ENCODE measurements at regions not wholly inside any gene's neighbourhood (a gene's known extent, or its start where the extent isn't known, plus 50 kb on each side); places are given as distances from the start of the nearest gene placed in this dataset.

GRCh38 chr2:128692895-128693742 is 374.5 kb upstream of the HS6ST1 start:
- H3K27ac ChIP-seq (ENCODE audit: low read depth, low read length): no peak overlapping the region
- no peaks in the 10 kb centered on the region for H3K79me2 ChIP-seq (ENCODE audit: insufficient read depth, low read length)
- H4K20me1 ChIP-seq (ENCODE audit: low read depth, low read length): no peaks in the 10 kb centered on the region
- no peak overlapping the region for H3K4me2 ChIP-seq (ENCODE audit: low read depth, low read length, poor library complexity, severe bottlenecking)
- H3K9ac ChIP-seq (ENCODE audit: low read length): no peak overlapping the region
- no peaks in the 10 kb centered on the region for H3K36me3 ChIP-seq (ENCODE audit: low read length)
- TF ChIP-seq EZH2phosphoT487 (conservative IDR thresholded peaks at IDR 0.05; ENCODE audit: low read length): no peak
- TF ChIP-seq CTCF (IDR thresholded peaks at IDR 0.05; ENCODE audit: insufficient read depth, low read length, poor library complexity, severe bottlenecking): no peak
- no peaks in the 10 kb centered on the region for H3K27me3 ChIP-seq (ENCODE audit: low read length)
- H3K4me3 ChIP-seq (ENCODE audit: insufficient read depth, low read length, poor library complexity, severe bottlenecking): no peak overlapping the region
- no peaks in the 10 kb centered on the region for H3K9me2 ChIP-seq (replicated peaks; ENCODE audit: insufficient read depth, low read length)
- no peaks in the 10 kb centered on the region for H3K9me3 ChIP-seq (ENCODE audit: insufficient read depth, low read length)
- no peaks in the 10 kb centered on the region for H3F3A ChIP-seq (ENCODE audit: insufficient read depth)
- no peak overlapping the region for H2AFZ ChIP-seq (ENCODE audit: low read depth, low read length, severe bottlenecking)

GRCh38 chr2:128693743-128694029 is 375.0 kb upstream of the HS6ST1 start:
- TF ChIP-seq CTCF (IDR thresholded peaks at IDR 0.05; ENCODE audit: insufficient read depth, low read length, poor library complexity, severe bottlenecking): no peak
- TF ChIP-seq EZH2phosphoT487 (conservative IDR thresholded peaks at IDR 0.05; ENCODE audit: low read length): no peak
- Histone ChIP-seq H3K9ac (ENCODE audit: low read length) (no peak overlapping the region), H3K36me3 (ENCODE audit: low read length) (no peaks in the 10 kb centered on the region), H3K9me2 (replicated peaks; ENCODE audit: insufficient read depth, low read length) (no peaks in the 10 kb centered on the region), H3K79me2 (ENCODE audit: insufficient read depth, low read length) (no peaks in the 10 kb centered on the region), H3K27ac (ENCODE audit: low read depth, low read length) (no peak overlapping the region), H3K27me3 (ENCODE audit: low read length) (no peaks in the 10 kb centered on the region), H4K20me1 (ENCODE audit: low read depth, low read length) (no peaks in the 10 kb centered on the region), H3F3A (ENCODE audit: insufficient read depth) (no peaks in the 10 kb centered on the region), H3K9me3 (ENCODE audit: insufficient read depth, low read length) (no peaks in the 10 kb centered on the region), H3K4me2 (ENCODE audit: low read depth, low read length, poor library complexity, severe bottlenecking) (no peak overlapping the region), H3K4me3 (ENCODE audit: insufficient read depth, low read length, poor library complexity, severe bottlenecking) (no peak overlapping the region), H2AFZ (ENCODE audit: low read depth, low read length, severe bottlenecking) (no peak overlapping the region)

GRCh38 chr2:128695646-128696220 is 377.1 kb upstream of the HS6ST1 start:
- Histone ChIP-seq H2AFZ (ENCODE audit: low read depth, low read length, severe bottlenecking) (no peak overlapping the region), H3K4me3 (ENCODE audit: insufficient read depth, low read length, poor library complexity, severe bottlenecking) (no peak overlapping the region), H3K79me2 (ENCODE audit: insufficient read depth, low read length) (no peaks in the 10 kb centered on the region), H3K27ac (ENCODE audit: low read depth, low read length) (no peak overlapping the region), H4K20me1 (ENCODE audit: low read depth, low read length) (no peaks in the 10 kb centered on the region), H3F3A (ENCODE audit: insufficient read depth) (no peaks in the 10 kb centered on the region), H3K9ac (ENCODE audit: low read length) (no peak overlapping the region), H3K27me3 (ENCODE audit: low read length) (no peaks in the 10 kb centered on the region), H3K9me2 (replicated peaks; ENCODE audit: insufficient read depth, low read length) (no peaks in the 10 kb centered on the region), H3K4me2 (ENCODE audit: low read depth, low read length, poor library complexity, severe bottlenecking) (no peak overlapping the region), H3K36me3 (ENCODE audit: low read length) (no peaks in the 10 kb centered on the region), H3K9me3 (ENCODE audit: insufficient read depth, low read length) (no peaks in the 10 kb centered on the region)
- no peak for TF ChIP-seq EZH2phosphoT487 (conservative IDR thresholded peaks at IDR 0.05; ENCODE audit: low read length)
- TF ChIP-seq CTCF (IDR thresholded peaks at IDR 0.05; ENCODE audit: insufficient read depth, low read length, poor library complexity, severe bottlenecking): no peak
